HCT116 (cell line): ENCODE measurements at regions not wholly inside any gene's neighbourhood (a gene's known extent, or its start where the extent isn't known, plus 50 kb on each side); places are given as distances from the start of the nearest gene placed in this dataset.

Experiments used
- ATAC-seq: fragments of 200-7000 bp; cut with Tn5 transposase; 2 replicates; pipeline ENCODE4 v1.9.1; 2020; ENCODE audit warnings: mild to moderate bottlenecking, moderate library complexity
- BruUV-seq: library from RNA; stranded (reverse); fragments of 400-500 nt; replicated peaks from 2 replicates; lab custom pipeline; 2021; lab: Mats Ljungman, UMichigan
- CTCF ChIA-PET: fragments of 300-600 bp; sonication (Branson Sonifier 250); formaldehyde crosslinking; loops from one replicate; lab custom pipeline; 2021; ENCODE audit warnings: antibody characterized with exemption; lab: Charles Lee
- POLR2A ChIA-PET: fragments of 300-600, 350-600 bp; sonication (Branson Sonifier 250); formaldehyde crosslinking; loops from one replicate; lab custom pipeline; 2021; ENCODE audit warnings: antibody characterized with exemption; lab: Charles Lee
- RAD21 ChIA-PET, 2 experiments: fragments of 300-600 bp; sonication (Branson Sonifier 250); formaldehyde crosslinking; loops; one replicate each; lab custom pipeline; 2023; ENCODE audit warnings: low total read pairs in 2 of 2; ENCODE audit not compliant: uncharacterized antibody in 2 of 2, unreplicated experiment in 2 of 2, low non-redundant PET in 1 of 2; lab: Charles Lee
- DNase-seq: peaks from one replicate; pipeline ENCODE4 v3.0.0-alpha.2; 2010; ENCODE audit warnings: low read depth, low spot score
- H2AFZ ChIP-seq: fragments of 200-600 bp; shearing (Covaris generic), sonication (generic); 2 replicates; pipeline ENCODE4 v1.6.1; 2017; ENCODE audit warnings: low read depth, mixed run types, mixed read lengths, antibody characterized with exemption, low read length; ENCODE audit not compliant: poor library complexity, severe bottlenecking
- H3K27ac ChIP-seq: 2 replicates; pipeline ENCODE4 v1.5.1; 2012; ENCODE audit warnings: low read depth, low read length
- H3K27me3 ChIP-seq: fragments of 200-600 bp; sonication (generic); 2 replicates; pipeline ENCODE4 v1.6.1; 2016; ENCODE audit warnings: mixed run types, low read length, mixed read lengths; ENCODE audit not compliant: insufficient read depth
- H3K36me3 ChIP-seq, 2 experiments: fragments of 200-500 bp in 1 of 2; fragments of 200-600 bp in 1 of 2; sonication (Bioruptor generic) in 1 of 2; sonication (generic) in 1 of 2; 2 replicates each; pipeline versions ENCODE4 v1.5.1 to v1.6.1; 2014 to 2016; ENCODE audit warnings: low read length in 2 of 2, inconsistent platforms in 1 of 2, mixed read lengths in 1 of 2, mixed run types in 1 of 2; ENCODE audit not compliant: insufficient read depth in 2 of 2, control insufficient read depth in 1 of 2
- H3K4me1 ChIP-seq, 2 experiments: fragments of 200-600 bp in 1 of 2; sonication (generic) in 1 of 2; 2 replicates each; pipeline versions ENCODE4 v1.5.1 to v1.6.1; 2012 to 2017; ENCODE audit warnings: low read length in 2 of 2, inconsistent platforms in 1 of 2, mild to moderate bottlenecking in 1 of 2, mixed read lengths in 1 of 2, mixed run types in 1 of 2, moderate library complexity in 1 of 2; ENCODE audit not compliant: insufficient read depth in 2 of 2, control insufficient read depth in 1 of 2
- H3K4me2 ChIP-seq: fragments of 200-600 bp; sonication (generic); 2 replicates; pipeline ENCODE4 v1.6.1; 2017; ENCODE audit warnings: mixed run types, low read length, mixed read lengths
- H3K4me3 ChIP-seq, 2 experiments: fragments of 200-600 bp in 1 of 2; sonication (generic) in 1 of 2; replicated peaks in 1 of 2; 2 replicates each; pipeline ENCODE4 v1.5.1; 2011 to 2016; ENCODE audit warnings: low read length in 2 of 2, control low read depth in 1 of 2, low read depth in 1 of 2, mild to moderate bottlenecking in 1 of 2, mixed read lengths in 1 of 2, mixed run types in 1 of 2
- H3K79me2 ChIP-seq: fragments of 200-600 bp; sonication (generic); 2 replicates; pipeline ENCODE4 v1.6.1; 2017; ENCODE audit warnings: mild to moderate bottlenecking, mixed run types, low read length, moderate library complexity, mixed read lengths; ENCODE audit not compliant: insufficient read depth
- H3K9ac ChIP-seq: fragments of 200-600 bp; sonication (generic); 2 replicates; pipeline ENCODE4 v1.6.1; 2016; ENCODE audit warnings: low read length, mixed read lengths
- H3K9me2 ChIP-seq: fragments of 200-600 bp; sonication (generic), shearing (Covaris generic); 2 replicates; pipeline ENCODE4 v1.6.1; 2017; ENCODE audit warnings: mixed run types, mild to moderate bottlenecking, moderate library complexity; ENCODE audit not compliant: insufficient read depth
- H3K9me3 ChIP-seq, 2 experiments: fragments of 200-500 bp in 1 of 2; fragments of 200-600 bp in 1 of 2; sonication (Bioruptor generic) in 1 of 2; sonication (generic) in 1 of 2; 2 replicates each; pipeline ENCODE4 v1.6.1; 2014 to 2017; ENCODE audit warnings: low read length in 2 of 2, mixed read lengths in 2 of 2, inconsistent platforms in 1 of 2, low read depth in 1 of 2, mild to moderate bottlenecking in 1 of 2, mixed run types in 1 of 2, moderate library complexity in 1 of 2; ENCODE audit not compliant: control insufficient read depth in 1 of 2, insufficient read depth in 1 of 2
- H4K20me1 ChIP-seq: fragments of 200-600 bp; sonication (generic), shearing (Covaris generic); 2 replicates; pipeline ENCODE4 v1.6.1; 2017; ENCODE audit warnings: mixed run types, mild to moderate bottlenecking, moderate library complexity; ENCODE audit not compliant: insufficient read depth
- ATF3 ChIP-seq: IDR thresholded peaks from 2 replicates; pipeline ENCODE4 v1.6.1; 2012
- CEBPB ChIP-seq: IDR thresholded peaks from 2 replicates; pipeline ENCODE4 v1.6.1; 2012; ENCODE audit warnings: low read depth
- EGR1 ChIP-seq: IDR thresholded peaks from 2 replicates; pipeline ENCODE4 v1.6.1; 2012; ENCODE audit warnings: low read depth
- ELF1 ChIP-seq: IDR thresholded peaks from 2 replicates; pipeline ENCODE4 v1.6.1; 2012; ENCODE audit warnings: low read depth, borderline replicate concordance
- EZH2 ChIP-seq: fragments of 200-600 bp; sonication (generic); IDR thresholded peaks from 2 replicates; pipeline ENCODE4 v1.6.1; 2017; ENCODE audit warnings: antibody characterized with exemption, mixed run types
- EZH2phosphoT487 ChIP-seq: fragments of 200-600 bp; IDR thresholded peaks from 2 replicates; pipeline ENCODE4 v1.6.1; 2018; ENCODE audit warnings: antibody characterized with exemption, borderline replicate concordance
- FOSL1 ChIP-seq: IDR thresholded peaks from 2 replicates; pipeline ENCODE4 v1.6.1; 2012; ENCODE audit warnings: low read depth
- JUND ChIP-seq: IDR thresholded peaks from 2 replicates; pipeline ENCODE4 v1.6.1; 2012
- POLR2A ChIP-seq: IDR thresholded peaks from 2 replicates; pipeline ENCODE4 v1.7.0; 2011; ENCODE audit warnings: borderline replicate concordance; ENCODE audit not compliant: insufficient read depth, insufficient read length; ENCODE audit errors: extremely low read depth
- POLR2AphosphoS5 ChIP-seq: IDR thresholded peaks from 2 replicates; pipeline ENCODE4 v1.6.1; 2011; ENCODE audit warnings: mild to moderate bottlenecking, low read depth, low read length, moderate library complexity
- RAD21 ChIP-seq: IDR thresholded peaks from 2 replicates; pipeline ENCODE4 v1.6.1; 2012; ENCODE audit warnings: low read depth, mild to moderate bottlenecking
- REST ChIP-seq: IDR thresholded peaks from 2 replicates; pipeline ENCODE4 v1.6.1; 2012; ENCODE audit warnings: low read depth
- SIN3A ChIP-seq: IDR thresholded peaks from 2 replicates; pipeline ENCODE4 v1.6.1; 2012; ENCODE audit warnings: low read depth
- SP1 ChIP-seq: IDR thresholded peaks from 2 replicates; pipeline ENCODE4 v1.6.1; 2012; ENCODE audit warnings: low read depth
- TCF7L2 ChIP-seq: IDR thresholded peaks from 2 replicates; pipeline ENCODE4 v1.7.0; 2011; ENCODE audit warnings: borderline replicate concordance, inconsistent platforms; ENCODE audit not compliant: insufficient read depth, insufficient read length; ENCODE audit errors: extremely low read depth
- YY1 ChIP-seq: IDR thresholded peaks from 2 replicates; pipeline ENCODE4 v1.6.1; 2011; ENCODE audit warnings: low read length, low read depth, moderate library complexity, mild to moderate bottlenecking; ENCODE audit not compliant: insufficient replicate concordance; ENCODE audit errors: extremely low read depth
- ZBTB33 ChIP-seq: IDR thresholded peaks from 2 replicates; pipeline ENCODE4 v1.6.1; 2011; ENCODE audit warnings: mild to moderate bottlenecking, low read length, moderate library complexity; ENCODE audit not compliant: insufficient replicate concordance; ENCODE audit errors: extremely low read depth
- ZFX ChIP-seq: fragments of 450-650 bp; IDR thresholded peaks from 2 replicates; pipeline ENCODE4 v1.6.1; 2017
- intact Hi-C: fragments of 100-400 bp; cut with micrococcal nuclease; formaldehyde crosslinking; loops from 2 replicates; pipeline ENCODE4 v1.10.0; 2022

- Histone ChIP-seq H3K9me2 (no peaks in the 10 kb centered on the region), H3K27me3 (no peaks in the 10 kb centered on the region), H3K27ac (no peak overlapping the region), H3K4me2 (no peak overlapping the region), H3K9me3 (peaks cover 0 to 11% of the 10 kb centered on the region in 2 experiments; a peak in 2 of 4 replicates), H3K36me3 (no peaks in the 10 kb centered on the region), H4K20me1 (no peaks in the 10 kb centered on the region), H2AFZ (no peak overlapping the region), H3K9ac (no peak overlapping the region), H3K4me1 (no peaks in the 10 kb centered on the region), H3K79me2 (no peaks in the 10 kb centered on the region), H3K4me3 (no peak overlapping the region)
- ChIA-PET CTCF (no interaction called here), POLR2A (no interaction called here), RAD21 (no interaction called here)
- DNase-seq (no peak), ATAC-seq (no peak)
- intact Hi-C loops, result no loop called here
- no TSS peak for BruUV-seq
- no peak for TF ChIP-seq EZH2phosphoT487
- no peak for TF ChIP-seq SP1
- TF ChIP-seq SIN3A, result no peak
- TF ChIP-seq REST, result no peak
- no peak for TF ChIP-seq TCF7L2
- TF ChIP-seq YY1, result no peak
- no peak for TF ChIP-seq POLR2AphosphoS5
- no peak for TF ChIP-seq ATF3
- no peak for TF ChIP-seq ZBTB33
- TF ChIP-seq RAD21, result no peak
- no peak for TF ChIP-seq EGR1
- TF ChIP-seq POLR2A, result no peak
- no peak for TF ChIP-seq JUND
- no peak for TF ChIP-seq CEBPB
- no peak for TF ChIP-seq ZFX
- no peak for TF ChIP-seq FOSL1
- TF ChIP-seq EZH2, result no peak
- TF ChIP-seq ELF1, result no peak
Measured at GRCh38 chr10:81541517-81541916, 333.5 kb upstream of the NRG3 start.
